HepG2 (cell line): ENCODE measurements at regions not wholly inside any gene's neighbourhood (a gene's known extent, or its start where the extent isn't known, plus 50 kb on each side); places are given as distances from the start of the nearest gene placed in this dataset.

Experiments
- ATAC-seq: fragments of 200-7000 bp; cut with Tn5 transposase; 3 replicates; pipeline ENCODE4 v1.9.1; 2020; ENCODE audit warnings: mild to moderate bottlenecking, moderate library complexity
- BruUV-seq: library from RNA; stranded (reverse); fragments of 400-500 nt; replicated peaks from 2 replicates; lab custom pipeline; 2021; lab: Mats Ljungman, UMichigan
- CTCF ChIA-PET: fragments of 300-600 bp; formaldehyde crosslinking; extraction: SDS; loops from one replicate; lab custom pipeline; 2021; ENCODE audit warnings: low total read pairs, inconsistent platforms, low intra/inter-chr PET ratio; lab: Yijun Ruan, JAX
- POLR2A ChIA-PET: fragments of 350-600 bp; sonication (Branson Sonifier 250); formaldehyde crosslinking; loops from one replicate; lab custom pipeline; 2020; ENCODE audit warnings: antibody characterized with exemption, inconsistent platforms; lab: Yijun Ruan, JAX
- DNase-seq: peaks from one replicate; pipeline ENCODE4 v3.0.0-alpha.2; 2015; ENCODE audit warnings: low spot score
- FAIRE-seq: peaks from 3 replicates; lab custom pipeline; 2011; peaks lifted over from hg19 to GRCh38; lab: Jason Lieb, UNC
- H2AFZ ChIP-seq: one replicate; pipeline ENCODE4 v1.6.1; 2011; ENCODE audit warnings: low read length, inconsistent platforms
- H3K27ac ChIP-seq: fragments of 300-600 bp; 3 replicates; pipeline ENCODE4 v1.8.0; 2011; ENCODE audit warnings: mixed run types, mild to moderate bottlenecking, mixed read lengths, low read length, inconsistent platforms; ENCODE audit not compliant: insufficient read depth; ENCODE audit errors: extremely low read length
- H3K27me3 ChIP-seq, 2 experiments: fragments of 200-600 bp in 1 of 2; 2 replicates in 1 of 2; 3 replicates in 1 of 2; pipeline versions ENCODE4 v1.6.0 to v1.8.0; 2011; ENCODE audit warnings: low read length in 2 of 2, mild to moderate bottlenecking in 2 of 2, moderate library complexity in 2 of 2, inconsistent platforms in 1 of 2; ENCODE audit not compliant: insufficient read depth in 2 of 2, control insufficient read depth in 1 of 2
- H3K36me3 ChIP-seq, 2 experiments: fragments of 200-600 bp in 1 of 2; replicated peaks in 1 of 2; 2 replicates in 1 of 2; 3 replicates in 1 of 2; pipeline versions ENCODE4 v1.5.1 to v1.8.0; 2011; ENCODE audit warnings: low read length in 2 of 2, inconsistent platforms in 1 of 2; ENCODE audit not compliant: insufficient read depth in 2 of 2, control insufficient read depth in 1 of 2
- H3K4me1 ChIP-seq: 2 replicates; pipeline ENCODE4 v1.5.1; 2012; ENCODE audit warnings: low read length, inconsistent platforms; ENCODE audit not compliant: insufficient read depth
- H3K4me2 ChIP-seq: 2 replicates; pipeline ENCODE4 v1.6.0; 2011; ENCODE audit warnings: low read depth, low read length, inconsistent platforms
- H3K4me3 ChIP-seq, 3 experiments: fragments of 200-600 bp in 1 of 3; sonication (generic), shearing (Covaris generic) in 1 of 3; replicated peaks in 1 of 3; 2 replicates each; pipeline ENCODE4 v1.5.1; 2011 to 2016; ENCODE audit warnings: low read length in 3 of 3, inconsistent platforms in 2 of 3, low read depth in 2 of 3, mild to moderate bottlenecking in 2 of 3, control low read depth in 1 of 3, mixed read lengths in 1 of 3; ENCODE audit not compliant: insufficient read depth in 1 of 3
- H3K79me2 ChIP-seq: one replicate; pipeline ENCODE4 v1.6.1; 2011; ENCODE audit warnings: low read length, inconsistent platforms; ENCODE audit not compliant: insufficient read depth
- H3K9ac ChIP-seq: 2 replicates; pipeline ENCODE4 v1.6.0; 2011; ENCODE audit warnings: mild to moderate bottlenecking, low read depth, low read length, inconsistent platforms; ENCODE audit not compliant: insufficient read depth
- H3K9me3 ChIP-seq: 2 replicates; pipeline ENCODE4 v1.5.1; 2012; ENCODE audit warnings: mild to moderate bottlenecking, low read length
- H4K20me1 ChIP-seq: 2 replicates; pipeline ENCODE4 v1.6.0; 2011; ENCODE audit warnings: inconsistent platforms, mild to moderate bottlenecking, low read length, moderate library complexity; ENCODE audit not compliant: insufficient read depth
- CCDC6 ChIP-seq: sonication (generic); formaldehyde crosslinking; IDR thresholded peaks from 2 replicates; pipeline ENCODE4 v1.8.1; 2022; ENCODE audit warnings: mild to moderate bottlenecking, missing genetic modification reagents, moderate library complexity
- DNMT3B ChIP-seq: conservative IDR thresholded peaks from 2 replicates; pipeline ENCODE4 v1.6.1; 2016; ENCODE audit warnings: missing biosample characterization, control low read depth
- HNF4A ChIP-seq: sonication (generic); formaldehyde crosslinking; IDR thresholded peaks from 2 replicates; pipeline ENCODE4 v1.4.0; 2020; ENCODE audit warnings: missing genetic modification reagents
- MYC ChIP-seq: sonication (generic); formaldehyde crosslinking; IDR thresholded peaks from 2 replicates; pipeline ENCODE4 v1.9.0; 2021; ENCODE audit warnings: missing genetic modification reagents, borderline replicate concordance
- NCOA5 ChIP-seq: sonication (generic); formaldehyde crosslinking; IDR thresholded peaks from 2 replicates; pipeline ENCODE4 v1.4.0; 2020; ENCODE audit warnings: missing genetic modification reagents
- TOPORS ChIP-seq: sonication (generic); formaldehyde crosslinking; IDR thresholded peaks from 2 replicates; pipeline ENCODE4 v1.8.0; 2023; ENCODE audit warnings: mild to moderate bottlenecking, missing genetic modification reagents
- ZNF12 ChIP-seq: sonication (generic); formaldehyde crosslinking; IDR thresholded peaks from 2 replicates; pipeline ENCODE4 v1.5.0; 2020; ENCODE audit warnings: missing genetic modification reagents
- ZNF577 ChIP-seq: sonication (generic); formaldehyde crosslinking; IDR thresholded peaks from 2 replicates; pipeline ENCODE4 v1.4.0; 2020; ENCODE audit warnings: mild to moderate bottlenecking, low read depth, missing genetic modification reagents, borderline replicate concordance
- ZNF7 ChIP-seq: IDR thresholded peaks from 2 replicates; pipeline ENCODE4 v1.6.1; 2016; ENCODE audit warnings: missing biosample characterization, missing genetic modification reagents
- ZSCAN12 ChIP-seq: sonication (generic); formaldehyde crosslinking; IDR thresholded peaks from 2 replicates; pipeline ENCODE4 v1.9.0; 2021; ENCODE audit warnings: mild to moderate bottlenecking, missing genetic modification reagents
- WGBS: methylation state at CpG from one replicate; pipeline ENCODE4 v1.1.6; 2017; ENCODE audit warnings: low lambda C conversion rate; 5-methylcytosine and 5-hydroxymethylcytosine counted together
- in situ Hi-C: cut with HindIII; loops from 2 replicates; pipeline ENCODE4 v1.10.0; 2017; ENCODE audit warnings: low pct_unique_long_range_greater_than_20kb; ENCODE audit not compliant: extremely low pct_ligation_motif_present
- intact Hi-C: fragments of 100-400 bp; cut with micrococcal nuclease; formaldehyde crosslinking; loops from one replicate; pipeline ENCODE4 v1.10.0; 2022; ENCODE audit not compliant: unreplicated experiment
- TF ChIP-seq, protein P1 (sequence below): IDR thresholded peaks from 2 replicates; pipeline ENCODE4 v1.6.1; 2016; ENCODE audit warnings: missing compliant biosample characterization, missing genetic modification reagents, borderline replicate concordance
- TF ChIP-seq, protein P2 (sequence below): sonication (generic); formaldehyde crosslinking; IDR thresholded peaks from 2 replicates; pipeline ENCODE4 v1.8.1; 2022; ENCODE audit warnings: low read depth, mild to moderate bottlenecking, missing genetic modification reagents
- TF ChIP-seq, protein P3 (sequence below): sonication (generic); formaldehyde crosslinking; IDR thresholded peaks from 2 replicates; pipeline ENCODE4 v1.4.0; 2020; ENCODE audit warnings: missing genetic modification reagents
- TF ChIP-seq, protein P4 (sequence below): sonication (generic); formaldehyde crosslinking; IDR thresholded peaks from 2 replicates; pipeline ENCODE4 v1.5.1; 2020; ENCODE audit warnings: mild to moderate bottlenecking, missing genetic modification reagents, moderate library complexity
- TF ChIP-seq, protein P5 (sequence below): sonication (generic); formaldehyde crosslinking; IDR thresholded peaks from 2 replicates; pipeline ENCODE4 v1.9.0; 2021; ENCODE audit warnings: missing genetic modification reagents, borderline replicate concordance
- TF ChIP-seq, protein P6 (sequence below): sonication (generic); formaldehyde crosslinking; IDR thresholded peaks from 2 replicates; pipeline ENCODE4 v1.4.0; 2020; ENCODE audit warnings: missing genetic modification reagents

DNA sequence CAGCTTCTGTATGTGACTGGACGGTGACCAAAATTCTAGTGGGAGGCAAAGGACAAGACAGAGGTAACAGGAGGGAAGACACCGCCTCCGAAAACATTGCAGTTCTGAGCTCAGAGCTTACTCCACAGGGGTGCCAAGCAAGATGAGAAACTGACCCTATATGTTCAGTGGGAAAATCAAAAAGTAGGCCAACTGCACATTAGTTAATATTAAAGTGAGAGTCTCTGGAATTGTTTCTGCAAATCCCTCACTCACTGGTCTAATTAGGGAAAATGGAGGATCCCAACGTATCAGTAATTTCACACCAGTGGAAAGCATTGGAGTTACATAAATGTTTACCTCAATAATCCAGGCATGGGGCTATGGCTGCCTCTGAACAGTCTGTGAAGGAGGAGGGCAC lies 313.3 kb upstream of the KCNH8 start:
- FAIRE-seq (no peak), ATAC-seq (no peak), DNase-seq (no peak)
- no peak overlapping the region for H3K4me2 ChIP-seq
- no peak overlapping the region for H3K4me3 ChIP-seq
- no peak overlapping the region for H3K9ac ChIP-seq
- no TSS peak for BruUV-seq
- H3K27ac ChIP-seq = no peak overlapping the region
- no peaks in the 10 kb centered on the region for H3K4me1 ChIP-seq
- no peaks in the 10 kb centered on the region for H3K9me3 ChIP-seq
- H3K79me2 ChIP-seq = no peaks in the 10 kb centered on the region
- intact Hi-C loops (no loop called here), in situ Hi-C loops (no loop called here)
- ChIA-PET POLR2A (no interaction called here), CTCF (no interaction called here)
- H3K27me3 ChIP-seq = no peaks in the 10 kb centered on the region
- no peaks in the 10 kb centered on the region for H3K36me3 ChIP-seq
- H2AFZ ChIP-seq = no peak overlapping the region
- 42% methylated on average over 4 of the region's 4 CpGs for WGBS
- H4K20me1 ChIP-seq = no peaks in the 10 kb centered on the region
- TF ChIP-seq, protein P1, sequence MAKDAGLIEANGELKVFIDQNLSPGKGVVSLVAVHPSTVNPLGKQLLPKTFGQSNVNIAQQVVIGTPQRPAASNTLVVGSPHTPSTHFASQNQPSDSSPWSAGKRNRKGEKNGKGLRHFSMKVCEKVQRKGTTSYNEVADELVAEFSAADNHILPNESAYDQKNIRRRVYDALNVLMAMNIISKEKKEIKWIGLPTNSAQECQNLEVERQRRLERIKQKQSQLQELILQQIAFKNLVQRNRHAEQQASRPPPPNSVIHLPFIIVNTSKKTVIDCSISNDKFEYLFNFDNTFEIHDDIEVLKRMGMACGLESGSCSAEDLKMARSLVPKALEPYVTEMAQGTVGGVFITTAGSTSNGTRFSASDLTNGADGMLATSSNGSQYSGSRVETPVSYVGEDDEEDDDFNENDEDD (CRISPR knock-in tag) = no peak
- TF ChIP-seq, protein P2, sequence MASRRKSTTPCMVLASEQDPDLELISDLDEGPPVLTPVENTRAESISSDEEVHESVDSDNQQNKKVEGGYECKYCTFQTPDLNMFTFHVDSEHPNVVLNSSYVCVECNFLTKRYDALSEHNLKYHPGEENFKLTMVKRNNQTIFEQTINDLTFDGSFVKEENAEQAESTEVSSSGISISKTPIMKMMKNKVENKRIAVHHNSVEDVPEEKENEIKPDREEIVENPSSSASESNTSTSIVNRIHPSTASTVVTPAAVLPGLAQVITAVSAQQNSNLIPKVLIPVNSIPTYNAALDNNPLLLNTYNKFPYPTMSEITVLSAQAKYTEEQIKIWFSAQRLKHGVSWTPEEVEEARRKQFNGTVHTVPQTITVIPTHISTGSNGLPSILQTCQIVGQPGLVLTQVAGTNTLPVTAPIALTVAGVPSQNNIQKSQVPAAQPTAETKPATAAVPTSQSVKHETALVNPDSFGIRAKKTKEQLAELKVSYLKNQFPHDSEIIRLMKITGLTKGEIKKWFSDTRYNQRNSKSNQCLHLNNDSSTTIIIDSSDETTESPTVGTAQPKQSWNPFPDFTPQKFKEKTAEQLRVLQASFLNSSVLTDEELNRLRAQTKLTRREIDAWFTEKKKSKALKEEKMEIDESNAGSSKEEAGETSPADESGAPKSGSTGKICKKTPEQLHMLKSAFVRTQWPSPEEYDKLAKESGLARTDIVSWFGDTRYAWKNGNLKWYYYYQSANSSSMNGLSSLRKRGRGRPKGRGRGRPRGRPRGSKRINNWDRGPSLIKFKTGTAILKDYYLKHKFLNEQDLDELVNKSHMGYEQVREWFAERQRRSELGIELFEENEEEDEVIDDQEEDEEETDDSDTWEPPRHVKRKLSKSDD (CRISPR knock-in tag) = no peak
- TF ChIP-seq ZNF577 (CRISPR knock-in tag) (no peak), TOPORS (CRISPR knock-in tag) (no peak), HNF4A (CRISPR knock-in tag) (no peak), ZNF7 (CRISPR knock-in tag) (no peak), ZSCAN12 (CRISPR knock-in tag) (no peak), NCOA5 (no peak), DNMT3B (no peak), ZNF12 (CRISPR knock-in tag) (no peak), MYC (CRISPR knock-in tag) (no peak), CCDC6 (CRISPR knock-in tag) (no peak)
- TF ChIP-seq, protein P3, sequence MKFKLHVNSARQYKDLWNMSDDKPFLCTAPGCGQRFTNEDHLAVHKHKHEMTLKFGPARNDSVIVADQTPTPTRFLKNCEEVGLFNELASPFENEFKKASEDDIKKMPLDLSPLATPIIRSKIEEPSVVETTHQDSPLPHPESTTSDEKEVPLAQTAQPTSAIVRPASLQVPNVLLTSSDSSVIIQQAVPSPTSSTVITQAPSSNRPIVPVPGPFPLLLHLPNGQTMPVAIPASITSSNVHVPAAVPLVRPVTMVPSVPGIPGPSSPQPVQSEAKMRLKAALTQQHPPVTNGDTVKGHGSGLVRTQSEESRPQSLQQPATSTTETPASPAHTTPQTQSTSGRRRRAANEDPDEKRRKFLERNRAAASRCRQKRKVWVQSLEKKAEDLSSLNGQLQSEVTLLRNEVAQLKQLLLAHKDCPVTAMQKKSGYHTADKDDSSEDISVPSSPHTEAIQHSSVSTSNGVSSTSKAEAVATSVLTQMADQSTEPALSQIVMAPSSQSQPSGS (CRISPR knock-in tag) = no peak
- TF ChIP-seq, protein P4, sequence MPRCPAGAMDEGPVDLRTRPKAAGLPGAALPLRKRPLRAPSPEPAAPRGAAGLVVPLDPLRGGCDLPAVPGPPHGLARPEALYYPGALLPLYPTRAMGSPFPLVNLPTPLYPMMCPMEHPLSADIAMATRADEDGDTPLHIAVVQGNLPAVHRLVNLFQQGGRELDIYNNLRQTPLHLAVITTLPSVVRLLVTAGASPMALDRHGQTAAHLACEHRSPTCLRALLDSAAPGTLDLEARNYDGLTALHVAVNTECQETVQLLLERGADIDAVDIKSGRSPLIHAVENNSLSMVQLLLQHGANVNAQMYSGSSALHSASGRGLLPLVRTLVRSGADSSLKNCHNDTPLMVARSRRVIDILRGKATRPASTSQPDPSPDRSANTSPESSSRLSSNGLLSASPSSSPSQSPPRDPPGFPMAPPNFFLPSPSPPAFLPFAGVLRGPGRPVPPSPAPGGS = no peak
- TF ChIP-seq, protein P5, sequence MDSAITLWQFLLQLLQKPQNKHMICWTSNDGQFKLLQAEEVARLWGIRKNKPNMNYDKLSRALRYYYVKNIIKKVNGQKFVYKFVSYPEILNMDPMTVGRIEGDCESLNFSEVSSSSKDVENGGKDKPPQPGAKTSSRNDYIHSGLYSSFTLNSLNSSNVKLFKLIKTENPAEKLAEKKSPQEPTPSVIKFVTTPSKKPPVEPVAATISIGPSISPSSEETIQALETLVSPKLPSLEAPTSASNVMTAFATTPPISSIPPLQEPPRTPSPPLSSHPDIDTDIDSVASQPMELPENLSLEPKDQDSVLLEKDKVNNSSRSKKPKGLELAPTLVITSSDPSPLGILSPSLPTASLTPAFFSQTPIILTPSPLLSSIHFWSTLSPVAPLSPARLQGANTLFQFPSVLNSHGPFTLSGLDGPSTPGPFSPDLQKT (CRISPR knock-in tag) = no peak
- TF ChIP-seq, protein P6, sequence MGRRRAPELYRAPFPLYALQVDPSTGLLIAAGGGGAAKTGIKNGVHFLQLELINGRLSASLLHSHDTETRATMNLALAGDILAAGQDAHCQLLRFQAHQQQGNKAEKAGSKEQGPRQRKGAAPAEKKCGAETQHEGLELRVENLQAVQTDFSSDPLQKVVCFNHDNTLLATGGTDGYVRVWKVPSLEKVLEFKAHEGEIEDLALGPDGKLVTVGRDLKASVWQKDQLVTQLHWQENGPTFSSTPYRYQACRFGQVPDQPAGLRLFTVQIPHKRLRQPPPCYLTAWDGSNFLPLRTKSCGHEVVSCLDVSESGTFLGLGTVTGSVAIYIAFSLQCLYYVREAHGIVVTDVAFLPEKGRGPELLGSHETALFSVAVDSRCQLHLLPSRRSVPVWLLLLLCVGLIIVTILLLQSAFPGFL (CRISPR knock-in tag) = no peak
